Lung (tissue), 11 donors: ENCODE measurements at regions not wholly inside any gene's neighbourhood (a gene's known extent, or its start where the extent isn't known, plus 50 kb on each side); places are given as distances from the start of the nearest gene placed in this dataset.

Source experiments
- ATAC-seq: fragments of 200-7000 bp; cut with Tn5 transposase; one replicate; pipeline ENCODE4 v1.9.1; 2020; ENCODE audit warnings: moderate number of reproducible peaks; ENCODE audit not compliant: insufficient read depth, low FRiP score
- DNase-seq, 3 donors: peaks; one replicate each; pipeline ENCODE4 v3.0.0-alpha.2; 2013 to 2017
- H3K27ac ChIP-seq, 2 donors: one replicate each; pipeline ENCODE4 v1.5.1; 2013; ENCODE audit warnings: mild to moderate bottlenecking in 2 of 2, moderate library complexity in 2 of 2, control low read depth in 1 of 2, inconsistent platforms in 1 of 2, low read depth in 1 of 2, low read length in 1 of 2
- H3K27me3 ChIP-seq, 3 donors: one replicate each; pipeline ENCODE4 v1.5.1; 2013; ENCODE audit warnings: low read length in 2 of 3; ENCODE audit not compliant: control insufficient read depth in 3 of 3, insufficient read depth in 3 of 3
- H3K36me3 ChIP-seq, 4 donors: one replicate each; pipeline ENCODE4 v1.5.1; 2013; ENCODE audit warnings: low read length in 4 of 4, mild to moderate bottlenecking in 1 of 4, moderate library complexity in 1 of 4; ENCODE audit not compliant: control insufficient read depth in 4 of 4, insufficient read depth in 4 of 4
- H3K4me1 ChIP-seq, 5 donors: one replicate each; pipeline ENCODE4 v1.5.1; 2013; ENCODE audit warnings: low read length in 5 of 5, mild to moderate bottlenecking in 2 of 5, moderate library complexity in 1 of 5; ENCODE audit not compliant: control insufficient read depth in 5 of 5, insufficient read depth in 5 of 5
- H3K4me3 ChIP-seq: one replicate; pipeline ENCODE4 v1.5.1; 2013; ENCODE audit warnings: mild to moderate bottlenecking, control low read depth, moderate library complexity
- H3K9ac ChIP-seq, 2 donors: one replicate each; pipeline ENCODE4 v1.5.1; 2013; ENCODE audit warnings: low read length in 2 of 2, control low read depth in 1 of 2; ENCODE audit not compliant: insufficient read depth in 1 of 2
- H3K9me3 ChIP-seq, 4 donors: one replicate each; pipeline ENCODE4 v1.5.1; 2013; ENCODE audit warnings: low read length in 3 of 4, mild to moderate bottlenecking in 1 of 4, moderate library complexity in 1 of 4; ENCODE audit not compliant: control insufficient read depth in 4 of 4, insufficient read depth in 3 of 4
- WGBS, 2 donors: extraction: QIAGEN DNeasy Blood & Tissue Kit; methylation state at CpG; one replicate each; pipeline ENCODE4 v1.1.7; 2013; 5-methylcytosine and 5-hydroxymethylcytosine counted together
- TF ChIP-seq, protein P1 (sequence below): IDR thresholded peaks from 2 replicates; pipeline ENCODE4 v1.5.1; 2012; ENCODE audit warnings: mild to moderate bottlenecking; ENCODE audit errors: control extremely low read depth, extremely low read depth
- donor health status: control.
- donor health status: control.
- donor health status: Bipolar disorder and iron deficiency.
- donor health status: healthy.
- donor health status: DM: yes; HTN: yes; CAD: no.

GRCh38 chr7:94161476-94161875 lies 157.3 kb upstream of the BET1 start:
- no peak for ATAC-seq
- Histone ChIP-seq H3K9ac (no peak overlapping the region), H3K36me3 (no peaks in the 10 kb centered on the region), H3K27ac (no peak overlapping the region), H3K4me3 (no peak overlapping the region), H3K4me1 (no peaks in the 10 kb centered on the region), H3K9me3 (no peaks in the 10 kb centered on the region), H3K27me3 (no peaks in the 10 kb centered on the region)
- WGBS, 2 donors = 83 to 92% methylated on average over 6 of the region's 6 CpGs
- DNase-seq = no peak
- TF ChIP-seq, protein P1, sequence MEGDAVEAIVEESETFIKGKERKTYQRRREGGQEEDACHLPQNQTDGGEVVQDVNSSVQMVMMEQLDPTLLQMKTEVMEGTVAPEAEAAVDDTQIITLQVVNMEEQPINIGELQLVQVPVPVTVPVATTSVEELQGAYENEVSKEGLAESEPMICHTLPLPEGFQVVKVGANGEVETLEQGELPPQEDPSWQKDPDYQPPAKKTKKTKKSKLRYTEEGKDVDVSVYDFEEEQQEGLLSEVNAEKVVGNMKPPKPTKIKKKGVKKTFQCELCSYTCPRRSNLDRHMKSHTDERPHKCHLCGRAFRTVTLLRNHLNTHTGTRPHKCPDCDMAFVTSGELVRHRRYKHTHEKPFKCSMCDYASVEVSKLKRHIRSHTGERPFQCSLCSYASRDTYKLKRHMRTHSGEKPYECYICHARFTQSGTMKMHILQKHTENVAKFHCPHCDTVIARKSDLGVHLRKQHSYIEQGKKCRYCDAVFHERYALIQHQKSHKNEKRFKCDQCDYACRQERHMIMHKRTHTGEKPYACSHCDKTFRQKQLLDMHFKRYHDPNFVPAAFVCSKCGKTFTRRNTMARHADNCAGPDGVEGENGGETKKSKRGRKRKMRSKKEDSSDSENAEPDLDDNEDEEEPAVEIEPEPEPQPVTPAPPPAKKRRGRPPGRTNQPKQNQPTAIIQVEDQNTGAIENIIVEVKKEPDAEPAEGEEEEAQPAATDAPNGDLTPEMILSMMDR = no peak

DNA sequence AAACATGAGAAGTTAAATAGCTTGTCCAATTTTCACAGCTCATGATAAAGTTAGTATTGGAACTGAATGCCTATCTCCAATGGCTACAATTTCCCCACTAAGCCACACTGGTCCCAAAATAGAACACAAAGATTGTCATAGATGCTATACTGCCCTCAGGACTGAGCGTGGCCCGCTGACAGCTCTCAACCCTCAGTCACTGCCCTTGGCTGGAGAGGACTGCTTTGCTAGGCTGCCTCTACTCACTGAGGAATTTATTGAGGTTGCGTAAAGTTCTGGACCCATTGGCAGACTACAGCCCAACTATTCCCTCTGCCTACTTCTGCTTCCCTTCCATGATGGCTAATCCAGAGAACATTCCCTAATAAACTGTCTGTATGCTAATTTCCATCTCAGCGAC lies 165.5 kb upstream of the BET1 start:
- ATAC-seq (no peak), DNase-seq (no peak)
- Histone ChIP-seq H3K27ac (no peak overlapping the region), H3K27me3 (no peaks in the 10 kb centered on the region), H3K36me3 (no peaks in the 10 kb centered on the region), H3K9me3 (no peaks in the 10 kb centered on the region), H3K4me3 (no peak overlapping the region), H3K9ac (no peak overlapping the region), H3K4me1 (no peaks in the 10 kb centered on the region)
- WGBS, 2 donors = 95 to 100% methylated on average over 4 of the region's 4 CpGs
- TF ChIP-seq, protein P1 = no peak

- Histone ChIP-seq H3K36me3 (no peaks in the 10 kb centered on the region), H3K9ac (no peak overlapping the region), H3K9me3 (no peaks in the 10 kb centered on the region), H3K4me1 (no peaks in the 10 kb centered on the region), H3K27me3 (no peaks in the 10 kb centered on the region), H3K4me3 (no peak overlapping the region), H3K27ac (no peak overlapping the region)
- DNase-seq = no peak
- no peak for ATAC-seq
- TF ChIP-seq, protein P1 = no peak
These were observed 166.7 kb upstream of the BET1 start for GRCh38 chr7:94170836-94171235.

GRCh38 chr7:94173436-94173835 lies 169.3 kb upstream of the BET1 start:
- 92 to 100% methylated on average over 2 of the region's 2 CpGs for WGBS, 2 donors

More at GRCh38 chr7:94173436-94173835, 169.3 kb upstream of the BET1 start:
- H3K27me3 ChIP-seq = no peaks in the 10 kb centered on the region
- H3K27ac ChIP-seq = no peak overlapping the region
- no peaks in the 10 kb centered on the region for H3K4me1 ChIP-seq
- H3K36me3 ChIP-seq = no peaks in the 10 kb centered on the region
- H3K9me3 ChIP-seq = no peaks in the 10 kb centered on the region
- no peak overlapping the region for H3K9ac ChIP-seq
- TF ChIP-seq, protein P1 = no peak
- DNase-seq = no peak
- no peak for ATAC-seq
- H3K4me3 ChIP-seq = no peak overlapping the region
